Gastroesophageal sphincter (tissue), 4 donors: ENCODE measurements at regions not wholly inside any gene's neighbourhood (a gene's known extent, or its start where the extent isn't known, plus 50 kb on each side); places are given as distances from the start of the nearest gene placed in this dataset.

ENCODE experiments used
- ATAC-seq: fragments of 150-250 bp; one replicate; pipeline ENCODE4 v1.9.1; 2016; ENCODE audit warnings: mild to moderate bottlenecking, moderate library complexity
- H3K27ac ChIP-seq, 4 donors: fragments of 200-600 bp; sonication (generic) in 3 of 4; 1 replicate in 3 of 4; 2 replicates in 1 of 4; pipeline ENCODE4 v1.5.1; 2016 to 2019
- H3K27me3 ChIP-seq: fragments of 200-600 bp; sonication (generic); one replicate; pipeline ENCODE4 v1.5.1; 2019
- H3K36me3 ChIP-seq, 2 donors: fragments of 200-600 bp; sonication (generic); one replicate each; pipeline ENCODE4 v1.5.1; 2019; ENCODE audit warnings: control low read depth in 1 of 2
- H3K4me1 ChIP-seq, 3 donors: fragments of 200-600 bp; sonication (generic); 1 replicate in 2 of 3; 2 replicates in 1 of 3; pipeline ENCODE4 v1.5.1; 2016 to 2019; ENCODE audit warnings: control low read depth in 2 of 3
- H3K4me3 ChIP-seq, 2 donors: fragments of 200-600 bp; sonication (generic); one replicate each; pipeline ENCODE4 v1.5.1; 2019; ENCODE audit warnings: mild to moderate bottlenecking in 1 of 2, moderate library complexity in 1 of 2
- H3K9me3 ChIP-seq, 3 donors: fragments of 200-600 bp; sonication (generic); one replicate each; pipeline ENCODE4 v1.5.1; 2017 to 2019; ENCODE audit warnings: control low read depth in 2 of 3
- EP300 ChIP-seq: sonication (generic); formaldehyde crosslinking; IDR thresholded peaks from one replicate; pipeline ENCODE4 v1.6.1; 2017; ENCODE audit warnings: antibody characterized with exemption, mild to moderate bottlenecking
- POLR2A ChIP-seq, 2 donors: fragments of 450-650 bp; IDR thresholded peaks; one replicate each; pipeline ENCODE4 v1.6.1; 2017; ENCODE audit warnings: antibody characterized with exemption in 2 of 2, mild to moderate bottlenecking in 2 of 2, moderate library complexity in 1 of 2
- POLR2AphosphoS5 ChIP-seq: sonication (generic); formaldehyde crosslinking; IDR thresholded peaks from one replicate; pipeline ENCODE4 v1.6.1; 2017; ENCODE audit warnings: antibody characterized with exemption
- WGBS, 2 donors: methylation state at CpG; one replicate each; pipeline ENCODE4 v1.1.5; 2018; ENCODE audit warnings: low coverage in 1 of 2; 5-methylcytosine and 5-hydroxymethylcytosine counted together
- TF ChIP-seq, protein P1 (sequence below), 4 experiments: fragments of 200-600 bp in 2 of 4; fragments of 450-650 bp in 2 of 4; sonication (generic) in 1 of 4; IDR thresholded peaks; one replicate each; pipeline ENCODE4 v1.5.1; 2017 to 2019; ENCODE audit warnings: antibody characterized with exemption in 4 of 4, mild to moderate bottlenecking in 2 of 4, moderate library complexity in 2 of 4

DNA sequence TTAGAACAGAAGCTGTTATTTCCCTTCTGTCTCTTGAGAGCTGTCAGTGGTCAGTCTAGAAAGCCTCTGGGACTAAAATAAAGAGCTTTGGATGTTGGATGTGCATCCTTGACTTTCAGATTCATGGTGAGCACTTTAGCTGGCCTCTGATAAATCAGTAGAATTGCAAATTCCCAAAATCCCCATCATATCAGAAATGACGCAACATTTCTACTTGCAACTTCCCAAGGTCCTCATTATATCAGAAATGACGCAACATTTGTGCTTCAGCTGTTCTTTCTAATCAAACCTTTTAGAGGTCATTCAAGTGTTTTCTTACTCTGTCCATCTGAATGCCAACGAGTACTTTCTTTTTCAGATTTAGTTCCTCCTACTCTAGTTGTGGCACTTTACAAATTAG lies 167.3 kb upstream of the MOCS2 start:
- TF ChIP-seq POLR2AphosphoS5 (peak; percentile 58), EP300 (no peak), POLR2A (IDR thresholded peaks at IDR 0.05) (no peak)
- TF ChIP-seq, protein P1, sequence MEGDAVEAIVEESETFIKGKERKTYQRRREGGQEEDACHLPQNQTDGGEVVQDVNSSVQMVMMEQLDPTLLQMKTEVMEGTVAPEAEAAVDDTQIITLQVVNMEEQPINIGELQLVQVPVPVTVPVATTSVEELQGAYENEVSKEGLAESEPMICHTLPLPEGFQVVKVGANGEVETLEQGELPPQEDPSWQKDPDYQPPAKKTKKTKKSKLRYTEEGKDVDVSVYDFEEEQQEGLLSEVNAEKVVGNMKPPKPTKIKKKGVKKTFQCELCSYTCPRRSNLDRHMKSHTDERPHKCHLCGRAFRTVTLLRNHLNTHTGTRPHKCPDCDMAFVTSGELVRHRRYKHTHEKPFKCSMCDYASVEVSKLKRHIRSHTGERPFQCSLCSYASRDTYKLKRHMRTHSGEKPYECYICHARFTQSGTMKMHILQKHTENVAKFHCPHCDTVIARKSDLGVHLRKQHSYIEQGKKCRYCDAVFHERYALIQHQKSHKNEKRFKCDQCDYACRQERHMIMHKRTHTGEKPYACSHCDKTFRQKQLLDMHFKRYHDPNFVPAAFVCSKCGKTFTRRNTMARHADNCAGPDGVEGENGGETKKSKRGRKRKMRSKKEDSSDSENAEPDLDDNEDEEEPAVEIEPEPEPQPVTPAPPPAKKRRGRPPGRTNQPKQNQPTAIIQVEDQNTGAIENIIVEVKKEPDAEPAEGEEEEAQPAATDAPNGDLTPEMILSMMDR (IDR thresholded peaks at IDR 0.05), result no peak
- H3K27me3 ChIP-seq, result no peaks in the 10 kb centered on the region
- ATAC-seq, result peak; percentile 55
- H3K36me3 ChIP-seq, result no peaks in the 10 kb centered on the region
- 73 to 94% methylated on average over 3 of the region's 3 CpGs for WGBS, 2 donors
- no peak overlapping the region for H3K4me3 ChIP-seq
- H3K4me1 ChIP-seq, result no peaks in the 10 kb centered on the region
- H3K9me3 ChIP-seq, result no peaks in the 10 kb centered on the region
- H3K27ac ChIP-seq, result no peak overlapping the region

- 40 to 71% methylated on average over 1 of the region's 1 CpG for WGBS, 2 donors
- ATAC-seq, result no peak
- H3K27me3 ChIP-seq, result no peaks in the 10 kb centered on the region
- H3K4me3 ChIP-seq, result no peak overlapping the region
- H3K9me3 ChIP-seq, result no peaks in the 10 kb centered on the region
- H3K36me3 ChIP-seq, result no peaks in the 10 kb centered on the region
- TF ChIP-seq POLR2AphosphoS5 (no peak), POLR2A (IDR thresholded peaks at IDR 0.05) (no peak), EP300 (no peak)
- TF ChIP-seq, protein P1 (IDR thresholded peaks at IDR 0.05), result no peak
- no peak overlapping the region for H3K27ac ChIP-seq
- H3K4me1 ChIP-seq, result no peaks in the 10 kb centered on the region
These were observed 167.9 kb upstream of the MOCS2 start for GRCh38 chr5:53277491-53277890.

GRCh38 chr5:53287573-53287972 lies 178.0 kb upstream of the MOCS2 start:
- Histone ChIP-seq H3K9me3 (peaks cover 0 to 20% (median 0%) of the 10 kb centered on the region in 3 donors), H3K27me3 (no peaks in the 10 kb centered on the region), H3K27ac (no peak overlapping the region), H3K4me3 (no peak overlapping the region), H3K36me3 (no peaks in the 10 kb centered on the region), H3K4me1 (no peaks in the 10 kb centered on the region)
- no peak for ATAC-seq
- TF ChIP-seq POLR2AphosphoS5, result no peak
- TF ChIP-seq, protein P1 (IDR thresholded peaks at IDR 0.05), result no peak
- TF ChIP-seq EP300, result no peak
- TF ChIP-seq POLR2A (IDR thresholded peaks at IDR 0.05), result no peak

DNA sequence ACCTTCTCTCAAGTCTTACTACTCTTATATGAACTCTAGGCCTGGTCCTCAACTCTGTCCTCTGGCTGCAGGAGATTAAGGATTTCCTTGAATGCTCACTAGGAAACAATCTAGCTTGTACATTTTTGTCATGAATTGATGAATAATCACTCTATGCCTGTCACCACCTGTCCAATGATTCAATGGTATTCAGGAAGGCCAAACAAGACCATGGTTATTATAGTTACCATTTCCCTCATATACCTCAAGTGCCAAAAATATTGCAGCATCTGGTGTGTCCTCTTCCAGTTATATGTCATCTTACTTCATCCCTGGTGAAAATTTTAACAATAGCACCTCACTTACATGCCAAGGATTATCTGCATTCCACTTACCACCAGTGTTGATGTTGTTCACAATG lies 179.0 kb upstream of the MOCS2 start:
- H3K27me3 ChIP-seq, result no peaks in the 10 kb centered on the region
- ATAC-seq, result no peak
- H3K27ac ChIP-seq, result no peak overlapping the region
- peaks cover 0 to 20% (median 0%) of the 10 kb centered on the region in 3 donors for H3K9me3 ChIP-seq
- TF ChIP-seq EP300 (no peak), POLR2A (IDR thresholded peaks at IDR 0.05) (no peak), POLR2AphosphoS5 (no peak)
- TF ChIP-seq, protein P1 (IDR thresholded peaks at IDR 0.05), result no peak
- no peaks in the 10 kb centered on the region for H3K4me1 ChIP-seq
- no peak overlapping the region for H3K4me3 ChIP-seq
- H3K36me3 ChIP-seq, result no peaks in the 10 kb centered on the region

DNA sequence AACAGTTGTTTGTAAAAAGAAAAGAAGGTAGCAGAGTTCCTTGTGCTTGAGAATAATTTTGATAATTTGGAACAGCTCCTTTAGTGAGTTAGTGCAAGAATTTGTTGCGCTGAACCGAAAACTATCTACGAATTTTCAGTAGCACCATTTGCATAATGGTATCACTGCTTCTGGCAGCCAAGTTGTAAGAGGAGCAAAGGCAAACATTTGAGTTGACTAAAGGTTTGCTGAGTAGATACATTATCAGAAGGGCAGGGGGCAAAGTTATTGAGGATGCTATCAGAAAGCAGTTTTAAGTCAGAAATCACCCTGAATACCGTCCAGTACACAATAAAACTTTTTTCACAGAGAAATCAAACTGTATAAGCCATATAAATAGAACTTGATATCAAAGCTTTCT lies 181.5 kb upstream of the MOCS2 start:
- no peak overlapping the region for H3K27ac ChIP-seq
- no peaks in the 10 kb centered on the region for H3K27me3 ChIP-seq
- no peaks in the 10 kb centered on the region for H3K36me3 ChIP-seq
- H3K4me3 ChIP-seq, result no peak overlapping the region
- no peak for ATAC-seq
- H3K4me1 ChIP-seq, result no peaks in the 10 kb centered on the region
- no peak for TF ChIP-seq POLR2AphosphoS5
- TF ChIP-seq, protein P1 (IDR thresholded peaks at IDR 0.05), result no peak
- TF ChIP-seq POLR2A (IDR thresholded peaks at IDR 0.05), result no peak
- TF ChIP-seq EP300, result no peak
- 59 to 71% methylated on average over 4 of the region's 4 CpGs for WGBS, 2 donors
- peaks cover 0 to 18% (median 0%) of the 10 kb centered on the region in 3 donors for H3K9me3 ChIP-seq
